IMR-90 (cell line): ENCODE measurements at regions not wholly inside any gene's neighbourhood (a gene's known extent, or its start where the extent isn't known, plus 50 kb on each side); places are given as distances from the start of the nearest gene placed in this dataset.

Source experiments
- ATAC-seq: fragments of 200-7000 bp; cut with Tn5 transposase; 2 replicates; pipeline ENCODE4 v1.9.1; 2020; ENCODE audit warnings: low read depth, mild to moderate bottlenecking, moderate library complexity
- BruUV-seq: library from RNA; stranded (reverse); fragments of 400-500 nt; replicated peaks from 2 replicates; lab custom pipeline; 2021; lab: Mats Ljungman, UMichigan
- CTCF ChIA-PET: fragments of 300-600 bp; formaldehyde crosslinking; extraction: SDS; loops from one replicate; lab custom pipeline; 2021; ENCODE audit warnings: antibody characterized with exemption; lab: Yijun Ruan, JAX
- POLR2A ChIA-PET: fragments of 300-600 bp; sonication (Branson Sonifier 250); formaldehyde crosslinking; loops from one replicate; lab custom pipeline; 2022; ENCODE audit warnings: antibody characterized with exemption; ENCODE audit not compliant: unreplicated experiment; lab: Charles Lee
- DNase-seq: peaks from one replicate; pipeline ENCODE4 v3.0.0; 2013
- H2AFZ ChIP-seq: replicated peaks from 2 replicates; pipeline ENCODE3; 2013; ENCODE audit warnings: low read length, mild to moderate bottlenecking; ENCODE audit not compliant: poor library complexity
- H2AK5ac ChIP-seq: 2 replicates; pipeline ENCODE4 v1.6.1; 2013; ENCODE audit warnings: low read depth, low read length, inconsistent platforms
- H2AK9ac ChIP-seq: replicated peaks from 2 replicates; pipeline ENCODE3; 2013; ENCODE audit warnings: mild to moderate bottlenecking, low read depth, low read length, moderate library complexity; ENCODE audit not compliant: poor library complexity
- H2BK120ac ChIP-seq: 2 replicates; pipeline ENCODE4 v1.6.1; 2013; ENCODE audit warnings: low read depth, low read length, inconsistent platforms
- H2BK15ac ChIP-seq: 3 replicates; pipeline ENCODE4 v1.6.1; 2013; ENCODE audit warnings: low read depth, low read length, inconsistent platforms
- H2BK20ac ChIP-seq: 2 replicates; pipeline ENCODE4 v1.6.1; 2013; ENCODE audit warnings: low read depth, mild to moderate bottlenecking, inconsistent platforms, low read length, moderate library complexity
- H2BK5ac ChIP-seq: 2 replicates; pipeline ENCODE4 v1.6.1; 2013; ENCODE audit warnings: mild to moderate bottlenecking, low read depth, low read length, inconsistent platforms; ENCODE audit not compliant: poor library complexity, severe bottlenecking
- H3K14ac ChIP-seq: replicated peaks from 2 replicates; pipeline ENCODE4 v1.6.1; 2013; ENCODE audit warnings: low read depth, low read length, inconsistent platforms
- H3K18ac ChIP-seq: 2 replicates; pipeline ENCODE4 v1.6.1; 2013; ENCODE audit warnings: low read depth, low read length, control low read depth
- H3K23ac ChIP-seq: 2 replicates; pipeline ENCODE4 v1.6.1; 2013; ENCODE audit warnings: low read depth, low read length, inconsistent platforms
- H3K27ac ChIP-seq: 2 replicates; pipeline ENCODE4 v1.5.1; 2013; ENCODE audit warnings: mild to moderate bottlenecking, control low read depth, low read length; ENCODE audit not compliant: insufficient read depth
- H3K27me3 ChIP-seq: 2 replicates; pipeline ENCODE4 v1.6.1; 2013; ENCODE audit warnings: low read length; ENCODE audit not compliant: control insufficient read depth, insufficient read depth
- H3K36me3 ChIP-seq: 2 replicates; pipeline ENCODE4 v1.6.1; 2013; ENCODE audit warnings: low read length, mixed read lengths; ENCODE audit not compliant: control insufficient read depth, insufficient read depth
- H3K4ac ChIP-seq: 2 replicates; pipeline ENCODE4 v1.6.1; 2013; ENCODE audit warnings: low read depth, low read length, inconsistent platforms
- H3K4me1 ChIP-seq: 2 replicates; pipeline ENCODE4 v1.6.1; 2013; ENCODE audit warnings: low read length, mixed read lengths; ENCODE audit not compliant: control insufficient read depth, insufficient read depth
- H3K4me2 ChIP-seq: 2 replicates; pipeline ENCODE4 v1.6.1; 2013; ENCODE audit warnings: low read depth, mild to moderate bottlenecking, control low read depth, low read length, moderate library complexity
- H3K4me3 ChIP-seq: 2 replicates; pipeline ENCODE4 v1.5.1; 2013; ENCODE audit warnings: low read depth, mild to moderate bottlenecking, control low read depth, low read length, moderate library complexity; ENCODE audit not compliant: insufficient read depth
- H3K56ac ChIP-seq: 2 replicates; pipeline ENCODE4 v1.6.1; 2013; ENCODE audit warnings: low read length, inconsistent platforms; ENCODE audit not compliant: insufficient read depth; ENCODE audit errors: extremely low read depth
- H3K79me1 ChIP-seq, 2 experiments: 2 replicates each; pipeline ENCODE4 v1.6.1; 2013; ENCODE audit warnings: low read length in 2 of 2, inconsistent platforms in 1 of 2, low read depth in 1 of 2
- H3K9ac ChIP-seq: 2 replicates; pipeline ENCODE4 v1.6.1; 2013; ENCODE audit warnings: low read depth, low read length, control low read depth
- H3K9me1 ChIP-seq: 2 replicates; pipeline ENCODE4 v1.6.1; 2013; ENCODE audit warnings: low read length, inconsistent platforms; ENCODE audit not compliant: insufficient read depth
- H3K9me3 ChIP-seq: 2 replicates; pipeline ENCODE4 v1.6.1; 2013; ENCODE audit warnings: low read length; ENCODE audit not compliant: control insufficient read depth, insufficient read depth
- H4K20me1 ChIP-seq: 2 replicates; pipeline ENCODE4 v1.6.1; 2013; ENCODE audit warnings: low read length, inconsistent platforms; ENCODE audit not compliant: insufficient read depth
- H4K5ac ChIP-seq: 2 replicates; pipeline ENCODE4 v1.6.1; 2013; ENCODE audit warnings: mild to moderate bottlenecking, low read depth, low read length, control low read depth
- H4K8ac ChIP-seq, 2 experiments: 2 replicates each; pipeline ENCODE4 v1.6.1; 2013; ENCODE audit warnings: low read depth in 2 of 2, low read length in 2 of 2, control low read depth in 1 of 2, inconsistent platforms in 1 of 2
- H4K91ac ChIP-seq: 2 replicates; pipeline ENCODE4 v1.6.1; 2013; ENCODE audit warnings: low read depth, low read length, inconsistent platforms; ENCODE audit not compliant: insufficient read depth
- BHLHE40 ChIP-seq: fragments of 150-350 bp; IDR thresholded peaks from 2 replicates; pipeline ENCODE4 v1.6.1; 2016; ENCODE audit warnings: mild to moderate bottlenecking, low read depth, low read length
- CEBPB ChIP-seq: IDR thresholded peaks from 2 replicates; pipeline ENCODE4 v1.6.1; 2012; ENCODE audit warnings: low read depth, low read length, improper control_type of control experiment
- CHD1 ChIP-seq: IDR thresholded peaks from 2 replicates; pipeline ENCODE4 v1.6.1; 2012; ENCODE audit warnings: low read depth, low read length, improper control_type of control experiment
- CTCF ChIP-seq: conservative IDR thresholded peaks from 2 replicates; pipeline ENCODE4 v1.5.1; 2012; ENCODE audit warnings: mild to moderate bottlenecking, low read depth, low read length, improper control_type of control experiment
- FOS ChIP-seq: fragments of 150-350 bp; IDR thresholded peaks from 2 replicates; pipeline ENCODE4 v1.6.1; 2016; ENCODE audit warnings: low read depth, low read length
- MAFK ChIP-seq: IDR thresholded peaks from 2 replicates; pipeline ENCODE4 v1.6.1; 2012; ENCODE audit warnings: low read depth, low read length, improper control_type of control experiment
- MAZ ChIP-seq: IDR thresholded peaks from 2 replicates; pipeline ENCODE4 v1.6.1; 2012; ENCODE audit warnings: low read depth, mild to moderate bottlenecking, low read length, improper control_type of control experiment, moderate library complexity, borderline replicate concordance
- MXI1 ChIP-seq: IDR thresholded peaks from 2 replicates; pipeline ENCODE4 v1.6.1; 2012; ENCODE audit warnings: low read depth, mild to moderate bottlenecking, low read length, moderate library complexity, borderline replicate concordance
- NFE2L2 ChIP-seq: fragments of 150-350 bp; IDR thresholded peaks from 2 replicates; pipeline ENCODE4 v1.6.1; 2016; ENCODE audit warnings: low read depth, mild to moderate bottlenecking, low read length
- POLR2A ChIP-seq: IDR thresholded peaks from 2 replicates; pipeline ENCODE4 v1.6.1; 2012; ENCODE audit warnings: mild to moderate bottlenecking, low read depth, low read length
- RAD21 ChIP-seq: IDR thresholded peaks from 2 replicates; pipeline ENCODE4 v1.6.1; 2012; ENCODE audit warnings: low read length, improper control_type of control experiment
- RCOR1 ChIP-seq: IDR thresholded peaks from 2 replicates; pipeline ENCODE4 v1.6.1; 2012; ENCODE audit warnings: mild to moderate bottlenecking, low read length, improper control_type of control experiment; ENCODE audit not compliant: insufficient replicate concordance
- RFX5 ChIP-seq: IDR thresholded peaks from 2 replicates; pipeline ENCODE4 v1.8.0; 2012; ENCODE audit warnings: low read depth, mild to moderate bottlenecking, low read length, moderate library complexity
- SMC3 ChIP-seq: fragments of 150-350 bp; IDR thresholded peaks from 2 replicates; pipeline ENCODE4 v1.6.1; 2016; ENCODE audit warnings: low read depth, mild to moderate bottlenecking, antibody characterized with exemption, low read length, moderate library complexity
- USF2 ChIP-seq: fragments of 150-350 bp; IDR thresholded peaks from 2 replicates; pipeline ENCODE4 v1.6.1; 2017; ENCODE audit warnings: mild to moderate bottlenecking, antibody characterized with exemption, low read length, low read depth
- WGBS, 2 experiments: methylation state at CpG; one replicate each; pipeline versions ENCODE4 v1.1.5 to v1.1.7; 2013; ENCODE audit warnings: missing lambda C conversion rate in 2 of 2; ENCODE audit not compliant: insufficient read length in 1 of 2; ENCODE audit errors: extremely low coverage in 2 of 2; 5-methylcytosine and 5-hydroxymethylcytosine counted together
- dilution Hi-C: fragments of 300-500 bp; cut with HindIII; formaldehyde crosslinking; loops from one replicate; pipeline ENCODE4 v1.14.3; 2018; ENCODE audit warnings: low sequenced_read_pairs; ENCODE audit not compliant: unreplicated experiment
- in situ Hi-C: fragments of 300-500 bp; cut with MboI; formaldehyde crosslinking; loops from 3 replicates; pipeline ENCODE4 v1.14.3; 2019; ENCODE audit warnings: low sequenced_read_pairs, inconsistent platforms, mixed read lengths
- intact Hi-C: fragments of 100-400 bp; cut with micrococcal nuclease; formaldehyde crosslinking; loops from 2 replicates; pipeline ENCODE4 v1.10.0; 2022
- TF ChIP-seq, protein P1 (sequence below): fragments of 150-350 bp; IDR thresholded peaks from 2 replicates; pipeline ENCODE4 v1.6.1; 2016; ENCODE audit warnings: low read depth, mild to moderate bottlenecking, low read length, moderate library complexity, borderline replicate concordance

DNA sequence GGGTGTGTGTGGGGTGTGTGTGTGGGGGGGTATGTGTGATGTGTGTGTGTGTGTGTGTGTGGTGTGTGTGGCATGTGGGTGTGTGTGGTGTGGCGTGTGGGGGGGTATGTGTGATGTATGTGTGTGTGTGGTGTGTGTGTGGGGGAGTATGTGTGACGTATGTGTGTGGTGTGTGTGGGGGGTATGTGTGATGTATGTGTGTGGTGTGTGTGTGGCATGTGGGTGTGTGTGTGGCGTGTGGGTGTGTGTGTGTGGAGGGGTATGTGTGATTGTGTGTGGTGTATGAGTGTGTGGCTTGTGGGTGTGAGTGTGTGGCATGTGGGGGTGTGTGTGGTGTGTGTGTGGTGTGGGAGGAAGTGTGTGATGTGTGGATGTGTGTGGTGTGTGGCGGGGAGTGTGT is 442.3 kb downstream of the PREX1 start:
- 68% methylated on average over 2 of the region's 4 CpGs; no CpG with 5 or more reads in 1 of the 2 experiments for WGBS, 2 experiments
- no peaks in the 10 kb centered on the region for H3K9me3 ChIP-seq
- H3K36me3 ChIP-seq: no peaks in the 10 kb centered on the region
- BruUV-seq: no TSS peak
- H2BK5ac ChIP-seq: peak overlapping the region; percentile 77
- intact Hi-C loops (no loop called here), dilution Hi-C loops (no loop called here), in situ Hi-C loops (no loop called here)
- no peak overlapping the region for H4K8ac ChIP-seq
- no peak overlapping the region for H3K14ac ChIP-seq
- no peak overlapping the region for H3K56ac ChIP-seq
- ChIA-PET CTCF (no interaction called here), POLR2A (no interaction called here)
- H3K4me3 ChIP-seq: no peak overlapping the region
- no peak overlapping the region for H3K4me2 ChIP-seq
- ATAC-seq: no peak
- no peaks in the 10 kb centered on the region for H3K79me1 ChIP-seq
- no peak for TF ChIP-seq RCOR1
- TF ChIP-seq, protein P1, sequence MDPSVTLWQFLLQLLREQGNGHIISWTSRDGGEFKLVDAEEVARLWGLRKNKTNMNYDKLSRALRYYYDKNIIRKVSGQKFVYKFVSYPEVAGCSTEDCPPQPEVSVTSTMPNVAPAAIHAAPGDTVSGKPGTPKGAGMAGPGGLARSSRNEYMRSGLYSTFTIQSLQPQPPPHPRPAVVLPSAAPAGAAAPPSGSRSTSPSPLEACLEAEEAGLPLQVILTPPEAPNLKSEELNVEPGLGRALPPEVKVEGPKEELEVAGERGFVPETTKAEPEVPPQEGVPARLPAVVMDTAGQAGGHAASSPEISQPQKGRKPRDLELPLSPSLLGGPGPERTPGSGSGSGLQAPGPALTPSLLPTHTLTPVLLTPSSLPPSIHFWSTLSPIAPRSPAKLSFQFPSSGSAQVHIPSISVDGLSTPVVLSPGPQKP: no peak
- no peak for TF ChIP-seq BHLHE40
- no peak for TF ChIP-seq USF2
- TF ChIP-seq MXI1: no peak
- no peak for TF ChIP-seq RAD21
- no peak for TF ChIP-seq CEBPB
- TF ChIP-seq POLR2A: no peak
- no peak for TF ChIP-seq SMC3
- no peak for TF ChIP-seq RFX5
- no peak for TF ChIP-seq NFE2L2
- TF ChIP-seq CHD1: no peak
- no peak for TF ChIP-seq CTCF
- TF ChIP-seq FOS: no peak
- no peak for TF ChIP-seq MAFK
- TF ChIP-seq MAZ: no peak
- no peak for DNase-seq
- H3K9ac ChIP-seq: no peak overlapping the region
- no peak overlapping the region for H4K91ac ChIP-seq
- H3K18ac ChIP-seq: no peak overlapping the region
- H4K5ac ChIP-seq: no peak overlapping the region
- no peak overlapping the region for H2AK5ac ChIP-seq
- peak overlapping the region; percentile 50 for H2AK9ac ChIP-seq
- no peak overlapping the region for H3K27ac ChIP-seq
- no peaks in the 10 kb centered on the region for H4K20me1 ChIP-seq
- no peak overlapping the region for H3K4ac ChIP-seq
- no peak overlapping the region for H2BK15ac ChIP-seq
- H2AFZ ChIP-seq: no peak overlapping the region
- H3K4me1 ChIP-seq: no peaks in the 10 kb centered on the region
- H3K9me1 ChIP-seq: no peaks in the 10 kb centered on the region
- no peak overlapping the region for H2BK20ac ChIP-seq
- H3K27me3 ChIP-seq: no peaks in the 10 kb centered on the region; the same call in 1 of the 2 replicates
- no peak overlapping the region for H3K23ac ChIP-seq
- H2BK120ac ChIP-seq: no peak overlapping the region
